Body of pancreas (tissue), 4 donors: ENCODE measurements at regions not wholly inside any gene's neighbourhood (a gene's known extent, or its start where the extent isn't known, plus 50 kb on each side); places are given as distances from the start of the nearest gene placed in this dataset.

ENCODE experiments used
- CTCF ChIP-seq, 7 experiments: fragments of 450-650 bp in 4 of 7; fragments of 200-600 bp in 3 of 7; sonication (generic) in 3 of 7; IDR thresholded peaks; one replicate each; pipeline ENCODE4 v1.5.1; 2016 to 2019; ENCODE audit warnings: antibody characterized with exemption in 7 of 7
- POLR2A ChIP-seq, 3 donors: fragments of 450-650 bp; IDR thresholded peaks; one replicate each; pipeline ENCODE4 v1.6.1; 2016; ENCODE audit warnings: antibody characterized with exemption in 3 of 3, mild to moderate bottlenecking in 2 of 3

GRCh38 chr1:38464071-38464661, 395.4 kb downstream of the RRAGC start:
- TF ChIP-seq CTCF (IDR thresholded peaks at IDR 0.05) (no peak), POLR2A (IDR thresholded peaks at IDR 0.05) (no peak)
